GM18517 (cell line): ENCODE measurements at regions not wholly inside any gene's neighbourhood (a gene's known extent, or its start where the extent isn't known, plus 50 kb on each side); places are given as distances from the start of the nearest gene placed in this dataset.
"Not testable (repeated sequence)": the region's sequence is repeated elsewhere in the genome, so short reads cannot be mapped to it uniquely, and the experiment has no call there.

Source experiments
- ATAC-seq: cut with Tn5 transposase; IDR thresholded peaks from one replicate; pipeline ENCODE4 v1.9.1; 2021; ENCODE audit warnings: mild to moderate bottlenecking, moderate library complexity; ENCODE audit not compliant: unreplicated experiment

DNA sequence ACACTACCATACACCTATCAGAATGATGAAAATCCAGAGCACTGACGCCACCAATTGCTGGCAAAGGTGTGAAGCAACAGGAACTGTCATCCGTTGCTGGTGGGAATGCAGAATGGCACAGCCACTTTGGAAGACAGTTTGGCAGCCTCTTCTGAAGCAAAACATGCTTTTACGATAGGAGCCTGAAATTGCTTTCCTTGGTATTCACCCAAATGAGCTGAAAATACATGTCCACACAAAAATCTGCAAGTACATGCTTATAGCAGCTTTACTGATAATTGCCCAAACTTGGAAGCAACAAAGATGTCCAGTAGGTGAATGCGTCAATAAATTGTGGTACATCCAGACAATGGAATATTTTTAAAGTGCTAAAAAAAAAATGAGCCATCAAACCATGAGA, 322.8 kb upstream of the FAT1 start:
- ATAC-seq: no peak

DNA sequence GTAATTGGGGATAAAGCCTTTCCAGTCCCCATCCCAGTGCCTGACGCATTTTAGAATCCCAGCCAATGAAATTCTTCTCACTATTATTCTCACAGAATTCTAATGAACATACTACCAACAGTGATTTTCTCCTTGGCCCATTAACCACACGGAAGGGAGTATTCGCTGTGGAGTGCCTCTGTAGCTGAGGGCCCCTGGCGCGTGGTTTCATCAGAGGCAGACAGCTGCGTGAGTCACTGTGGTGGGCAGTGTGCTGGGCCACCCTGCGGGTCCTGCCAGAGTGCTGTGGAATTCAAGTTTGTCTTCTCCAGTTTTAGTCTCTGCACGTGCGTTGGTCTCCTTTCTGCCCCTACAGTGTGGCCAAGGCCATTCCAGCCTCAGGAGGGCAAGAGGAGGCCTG, 335.4 kb upstream of the FAT1 start:
- no peak for ATAC-seq

DNA sequence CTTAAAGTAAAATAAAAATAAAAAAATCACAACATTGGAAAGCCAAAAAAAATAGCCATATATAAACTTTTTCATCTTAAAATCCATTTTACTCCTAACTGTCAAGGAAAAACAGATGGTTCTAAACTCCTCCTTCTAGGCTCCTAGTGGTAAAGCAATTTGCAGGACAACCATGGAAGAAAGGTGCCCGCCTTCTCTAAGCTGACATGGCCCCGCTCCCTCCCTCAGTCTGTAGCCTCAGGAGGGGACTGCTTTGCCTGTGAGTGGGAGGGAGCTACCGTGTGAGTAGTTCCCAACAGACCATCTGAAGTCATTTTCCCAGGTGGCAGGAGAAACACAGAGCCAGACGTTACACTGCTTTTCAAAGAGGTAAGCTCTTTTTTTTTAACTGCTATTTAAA, 336.2 kb upstream of the FAT1 start:
- no peak for ATAC-seq

DNA sequence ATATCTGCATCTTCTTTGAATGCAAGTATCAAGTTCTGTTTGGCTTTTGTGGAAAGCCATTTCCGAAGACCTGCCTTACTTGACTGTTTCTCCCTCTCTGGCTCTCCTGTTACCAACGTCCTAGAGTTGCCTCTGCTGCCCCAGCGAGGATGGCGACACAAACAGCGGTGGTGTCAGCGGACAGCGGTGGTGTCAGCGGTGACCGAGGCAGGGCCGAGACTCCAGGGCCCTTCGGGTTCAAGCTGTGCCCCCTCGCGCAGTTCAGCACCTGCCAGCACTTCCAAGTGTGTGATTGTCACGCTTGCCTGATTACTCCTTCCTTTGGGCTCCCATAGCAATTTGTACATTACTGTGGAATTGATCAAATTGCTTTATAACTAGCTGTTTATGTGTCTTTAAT, 336.9 kb upstream of the FAT1 start:
- ATAC-seq: no peak

DNA sequence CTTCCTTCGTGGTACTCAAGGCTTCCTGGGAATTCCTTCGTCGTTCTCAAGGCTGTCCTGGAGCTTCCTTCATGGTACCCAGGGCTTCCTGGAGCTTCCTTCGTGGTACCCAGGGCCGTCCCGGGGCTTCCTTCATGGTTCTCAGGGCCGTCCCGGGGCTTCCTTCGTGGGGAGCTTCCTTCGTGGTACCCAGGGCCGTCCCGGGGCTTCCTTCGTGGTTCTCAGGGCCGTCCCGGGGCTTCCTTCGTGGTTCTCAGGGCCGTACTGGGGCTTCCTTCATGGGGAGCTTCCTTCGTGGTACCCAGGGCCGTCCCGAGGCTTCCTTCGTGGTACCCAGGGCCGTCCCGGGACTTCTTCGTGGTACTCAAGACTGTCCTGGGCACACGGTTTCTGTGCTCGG, 339.6 kb upstream of the FAT1 start:
- no peak for ATAC-seq

DNA sequence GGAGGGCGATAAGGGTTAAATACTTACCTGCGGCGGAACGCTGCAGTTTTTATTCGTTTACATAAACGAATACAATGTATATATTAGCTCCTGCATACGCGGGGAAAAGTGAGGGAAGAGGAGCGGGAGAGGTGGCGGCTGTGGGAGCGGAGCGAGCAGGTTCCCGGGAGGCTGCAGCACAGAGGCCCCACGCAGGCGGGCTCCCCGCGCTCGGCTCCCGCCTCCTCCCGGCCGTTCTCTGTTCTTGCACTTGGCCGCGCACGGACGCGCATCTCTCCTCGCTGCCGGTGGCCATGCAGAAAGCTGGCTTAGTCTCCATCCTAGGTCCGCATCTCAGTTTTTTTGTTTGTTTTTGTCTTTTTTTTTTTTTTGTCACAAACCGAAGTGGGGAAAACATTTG, 340.4 kb upstream of the FAT1 start:
- ATAC-seq: no peak

DNA sequence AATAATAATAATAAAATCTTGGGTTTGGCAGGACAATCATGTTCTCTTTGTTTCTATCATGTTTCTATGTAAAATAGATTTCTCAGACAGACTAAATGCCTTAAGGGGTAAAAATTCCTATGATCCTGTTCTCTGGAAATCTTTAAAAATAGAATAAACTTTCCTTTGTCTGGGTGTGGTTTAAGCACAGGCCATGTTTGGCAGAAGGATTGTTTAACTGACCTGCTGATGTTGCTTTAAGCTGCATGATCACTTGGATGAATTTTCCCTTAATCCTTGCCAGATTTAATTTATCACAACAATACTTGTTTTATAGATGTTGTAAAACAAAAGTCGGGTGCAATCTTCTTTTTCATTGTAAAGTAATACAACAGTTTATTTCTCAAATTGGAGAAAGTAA, 341.7 kb upstream of the FAT1 start:
- ATAC-seq: no peak

DNA sequence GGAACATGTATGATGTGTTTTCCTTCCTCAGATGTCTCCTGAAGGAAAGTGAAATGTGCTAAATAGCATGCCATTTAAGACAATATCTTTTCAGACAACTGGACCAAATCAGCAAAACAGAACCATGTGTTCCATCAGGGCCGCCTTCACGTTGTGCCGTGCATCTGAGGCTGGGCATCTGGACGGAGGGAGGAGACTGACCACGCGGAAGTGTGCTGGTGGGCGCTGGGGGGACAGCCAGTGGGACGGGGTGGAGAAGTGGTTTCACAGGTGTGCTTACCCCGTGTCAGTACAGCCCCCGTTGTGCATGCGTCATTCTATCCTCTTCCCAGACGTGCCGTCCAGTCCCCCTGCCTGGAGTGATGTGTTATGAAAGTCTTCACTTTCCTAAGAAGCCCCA, 342.1 kb upstream of the FAT1 start:
- no peak for ATAC-seq

DNA sequence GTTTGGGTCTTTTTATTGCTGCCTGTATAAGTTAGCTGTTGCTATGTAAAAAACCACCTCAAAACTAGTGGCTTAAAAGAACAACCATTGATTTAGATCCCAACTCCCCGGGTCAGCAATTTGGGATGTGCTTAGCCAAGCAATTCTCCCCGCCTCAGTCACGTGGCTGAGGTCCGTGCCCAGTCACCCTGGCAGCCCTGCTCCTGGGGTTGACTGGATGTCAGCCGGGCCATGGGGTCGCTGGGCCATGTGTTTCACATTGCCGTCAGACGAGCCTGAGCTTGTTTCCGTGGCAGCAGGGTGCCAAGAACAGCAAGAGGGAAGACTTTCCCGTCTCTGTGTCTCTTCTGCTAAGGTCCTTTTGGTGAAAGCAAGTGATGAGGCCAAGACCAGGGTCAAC, 345.7 kb upstream of the FAT1 start:
- no peak for ATAC-seq

DNA sequence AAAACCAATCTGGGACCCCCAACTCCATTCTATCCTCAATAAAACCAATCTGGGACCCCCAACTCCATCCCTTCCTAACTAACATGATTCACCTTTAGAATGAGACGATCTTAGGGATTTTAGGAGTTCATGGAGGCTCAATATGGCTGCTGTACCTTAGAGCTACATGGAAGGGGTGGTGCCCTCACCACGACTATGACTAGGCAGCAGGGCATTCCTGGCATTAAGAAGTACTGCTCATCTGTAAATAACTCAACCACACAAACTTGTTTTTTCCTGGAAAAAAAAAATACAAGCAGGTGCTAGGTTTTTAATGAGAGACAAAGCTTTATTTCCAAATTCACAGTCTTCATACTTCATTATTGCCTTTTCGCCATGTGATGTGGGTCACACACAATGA, 346.5 kb upstream of the FAT1 start:
- no peak for ATAC-seq

DNA sequence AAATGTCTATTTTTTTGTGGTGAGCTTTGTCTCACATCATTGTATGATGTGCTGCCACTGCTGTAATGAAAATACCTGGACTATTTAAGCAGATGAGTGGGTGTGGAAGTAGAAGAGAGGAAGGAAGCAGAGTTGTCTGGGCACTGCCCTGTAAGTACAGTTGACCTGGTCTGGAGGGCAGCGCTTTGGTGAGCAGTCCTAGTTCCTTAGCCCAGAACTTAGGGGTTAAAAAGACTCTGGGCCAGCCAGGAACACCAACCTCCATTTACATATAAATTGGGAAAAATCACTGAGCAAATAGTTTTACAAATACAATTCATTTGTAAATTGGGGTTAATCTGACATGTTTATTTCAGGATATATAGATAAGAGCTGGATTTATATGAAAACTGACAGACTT, 347.1 kb upstream of the FAT1 start:
- ATAC-seq: no peak

DNA sequence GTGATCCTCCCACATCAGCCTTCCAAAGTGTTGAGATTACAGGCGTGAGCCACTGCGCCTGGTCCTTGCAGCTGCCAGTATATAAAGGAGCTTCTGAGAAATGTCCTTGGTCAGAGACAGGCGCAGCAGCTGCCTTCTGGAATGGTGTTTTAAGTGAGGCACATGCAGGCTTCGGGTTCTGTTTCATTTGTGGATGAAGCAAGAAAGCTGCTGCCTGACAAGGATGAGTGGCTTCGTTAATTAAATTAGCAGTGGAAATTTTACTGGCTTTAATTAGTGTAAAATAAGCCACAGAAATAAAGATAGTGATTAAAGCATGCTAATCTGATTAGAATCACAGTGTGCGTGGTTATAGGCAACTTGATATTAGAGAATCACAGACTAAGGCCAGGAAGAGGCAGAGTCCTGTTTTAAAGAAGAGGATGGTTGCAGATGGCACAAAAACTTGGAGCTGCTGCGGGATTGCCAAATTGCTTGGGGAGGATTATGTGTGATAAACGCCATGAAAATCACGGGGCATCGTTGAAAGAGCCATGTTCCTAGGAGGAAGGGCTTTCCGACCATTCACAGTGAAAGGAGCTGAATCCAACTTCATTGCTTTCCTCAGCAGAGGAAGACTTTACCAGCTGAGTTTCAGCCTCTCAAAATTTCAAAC, 348.4 kb upstream of the FAT1 start:
- no peak for ATAC-seq

DNA sequence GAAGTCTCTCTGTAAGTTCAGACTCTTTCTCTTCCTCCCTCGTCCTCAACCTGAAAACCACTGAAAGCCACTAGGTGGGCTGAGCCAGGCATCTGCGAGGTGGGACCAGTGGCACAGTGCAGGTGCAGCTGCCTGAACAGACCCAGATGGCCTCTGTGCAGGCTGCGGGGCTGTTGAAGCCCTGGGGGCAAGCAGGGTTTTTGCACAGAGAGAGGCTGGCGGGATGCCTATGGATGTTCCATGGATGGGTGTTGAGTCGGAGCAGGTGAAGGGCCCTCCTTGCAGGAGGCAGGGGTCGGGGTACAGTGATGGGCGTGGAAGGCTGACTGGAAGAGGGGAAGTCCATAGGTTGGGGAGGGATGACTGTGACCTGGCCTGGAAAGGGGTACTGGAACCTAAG, 350.2 kb upstream of the FAT1 start:
- ATAC-seq: no peak

DNA sequence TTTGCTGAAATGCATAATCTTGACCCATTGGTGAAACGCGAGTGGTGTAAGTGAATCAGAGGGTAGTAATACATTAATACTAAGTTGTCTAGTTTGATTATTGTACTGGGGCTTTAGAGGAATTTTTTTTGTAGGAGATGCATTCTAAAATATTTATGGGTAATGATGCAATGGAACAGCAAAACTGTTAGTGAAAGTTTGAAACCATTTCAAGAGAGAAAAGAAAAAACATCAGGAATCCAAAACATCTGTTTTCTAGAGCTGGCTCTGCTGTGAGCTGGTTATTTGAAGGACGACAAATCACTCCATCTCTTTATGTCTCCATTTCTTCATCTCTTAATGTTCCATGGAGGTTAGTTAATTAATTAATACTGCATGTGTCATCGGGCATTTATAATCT, 351.9 kb upstream of the FAT1 start:
- no peak for ATAC-seq

DNA sequence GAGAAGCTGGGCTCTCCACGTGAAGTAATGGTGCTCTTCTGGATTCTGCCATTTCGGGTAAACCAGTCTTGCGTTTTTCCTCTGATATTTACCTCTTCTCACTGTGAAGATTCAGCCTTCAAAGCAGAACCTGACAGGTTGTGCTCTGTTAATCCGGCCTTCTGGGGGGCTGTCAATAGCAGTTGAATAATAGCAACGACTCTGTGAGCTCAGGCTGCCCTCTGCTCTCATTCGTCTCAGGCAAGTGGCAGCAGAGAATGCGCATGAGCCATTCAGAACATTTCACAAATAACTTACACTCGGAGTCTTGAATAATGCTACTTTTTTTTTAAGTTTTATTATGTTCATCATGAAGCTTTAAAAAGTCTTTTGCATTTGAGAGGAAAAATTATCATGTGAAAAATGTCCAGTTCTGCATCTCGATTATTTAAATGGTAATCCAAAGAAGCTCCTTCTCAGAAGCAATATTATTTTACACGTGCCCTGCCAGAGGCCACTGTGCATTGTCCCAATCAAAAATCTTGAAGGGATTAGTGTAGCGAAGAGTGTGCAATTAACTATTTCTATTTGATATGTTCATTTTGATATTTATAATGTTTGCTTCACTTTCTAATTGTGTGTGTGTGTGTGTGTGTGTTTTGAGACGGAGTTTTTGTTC, 354.2 kb upstream of the FAT1 start:
- no peak for ATAC-seq

DNA sequence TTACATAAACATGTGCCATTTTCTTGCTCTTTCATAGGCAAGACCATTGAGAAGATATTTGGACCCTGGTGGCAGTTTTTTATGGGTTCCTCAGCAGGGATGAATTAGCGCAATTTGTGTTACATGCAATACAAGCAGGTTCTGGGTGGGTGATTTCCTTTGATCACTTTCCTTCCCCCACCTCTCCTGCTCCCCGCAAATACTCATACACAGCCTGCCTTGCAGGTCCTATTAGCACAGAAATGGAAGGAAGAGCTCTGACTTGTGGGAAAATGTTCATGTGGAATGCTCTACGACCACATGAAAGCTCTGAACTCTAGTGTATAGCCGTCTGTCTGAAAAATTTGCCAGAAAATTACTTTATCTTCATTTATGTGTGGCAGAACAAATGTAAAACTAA, 361.0 kb upstream of the FAT1 start:
- no peak for ATAC-seq

DNA sequence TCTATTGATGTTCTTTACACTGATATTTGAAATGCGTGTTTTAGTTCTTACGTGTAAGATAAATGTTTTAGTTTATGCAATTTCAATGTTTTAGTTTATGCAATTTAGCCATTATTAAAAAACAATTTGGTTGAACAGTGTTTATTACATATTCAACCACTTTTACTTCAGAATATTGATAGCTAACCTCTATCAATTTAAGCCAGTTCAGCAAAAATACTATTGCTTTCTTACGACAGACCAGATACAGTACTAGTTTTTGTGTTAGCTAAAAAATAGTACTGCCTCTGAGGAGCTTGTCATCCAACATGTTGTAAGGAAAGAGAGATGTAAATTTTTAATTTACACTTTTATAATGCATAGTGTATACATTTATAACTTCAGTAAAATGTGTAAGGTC, 361.7 kb upstream of the FAT1 start:
- ATAC-seq: no peak

DNA sequence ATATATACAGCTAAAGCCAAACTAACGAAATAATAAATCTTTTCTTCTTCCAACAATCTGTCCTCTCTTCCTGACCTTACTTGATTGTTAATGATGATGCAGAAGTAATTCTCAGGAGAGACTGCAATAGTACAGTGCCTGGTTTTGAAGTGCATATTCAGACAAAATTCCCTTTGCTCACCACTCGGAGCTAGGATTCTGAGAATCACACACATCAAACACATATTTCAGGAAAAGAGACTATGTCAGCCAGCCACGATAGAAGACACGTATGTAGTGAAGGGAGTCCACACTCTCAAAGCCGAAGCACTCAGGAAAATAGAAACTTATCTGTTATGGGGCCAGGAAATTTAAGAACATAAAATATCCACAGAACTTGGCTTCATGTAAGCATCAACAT, 362.5 kb upstream of the FAT1 start:
- ATAC-seq: no peak

DNA sequence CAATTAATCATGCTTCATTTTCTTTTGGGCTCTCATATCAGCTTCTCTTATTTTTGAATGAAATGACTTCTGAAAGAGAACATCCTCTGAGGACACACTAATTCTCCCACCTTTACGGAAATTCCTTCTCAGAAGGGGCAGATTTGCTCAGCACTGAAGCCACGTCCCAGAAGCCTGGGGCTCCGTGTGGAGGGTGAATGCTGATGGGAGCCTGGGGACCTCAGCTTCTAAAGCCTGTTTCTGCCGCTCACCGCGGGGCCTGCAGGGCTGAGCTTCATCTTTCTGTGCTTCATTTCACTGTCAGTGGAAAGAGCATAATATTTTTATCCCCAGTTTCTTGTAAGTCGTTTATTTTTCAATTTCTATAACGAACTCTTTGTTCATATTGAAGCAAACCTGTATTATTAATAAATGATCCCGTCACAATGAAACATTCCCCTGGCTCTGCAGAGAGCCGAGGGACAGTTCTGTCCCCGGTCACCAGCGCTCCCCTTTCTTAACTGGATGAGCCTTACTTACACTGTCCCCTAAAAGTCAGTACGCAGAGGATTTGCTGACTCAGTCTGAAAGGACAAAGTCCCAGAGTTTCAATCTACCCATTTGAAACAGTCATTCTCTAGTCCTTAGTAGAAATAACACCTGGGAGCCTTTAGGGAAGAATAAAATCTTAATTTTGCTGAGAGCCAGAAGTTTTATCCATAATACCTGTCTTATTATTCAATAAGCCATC, 364.6 kb upstream of the FAT1 start:
- no peak for ATAC-seq

DNA sequence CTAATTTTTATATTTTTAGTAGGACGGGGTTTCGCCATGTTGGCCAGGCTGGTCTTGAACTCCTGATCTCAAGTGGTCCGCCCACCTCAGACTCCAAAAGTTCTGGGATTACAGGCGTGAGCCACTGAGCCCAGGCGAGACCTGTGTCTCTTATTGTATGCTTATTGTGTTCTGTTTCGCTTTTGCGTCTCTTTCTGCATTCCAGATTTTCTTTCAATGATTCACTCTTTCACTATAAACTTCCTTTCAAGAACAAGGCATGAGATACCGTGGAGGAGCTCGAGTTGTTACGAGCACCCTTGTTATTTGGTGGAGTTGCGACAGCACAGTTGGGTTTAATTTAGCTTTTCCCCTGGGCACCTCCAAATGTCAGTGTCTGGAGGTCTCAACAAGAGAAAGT, 366.7 kb upstream of the FAT1 start:
- ATAC-seq: no peak

DNA sequence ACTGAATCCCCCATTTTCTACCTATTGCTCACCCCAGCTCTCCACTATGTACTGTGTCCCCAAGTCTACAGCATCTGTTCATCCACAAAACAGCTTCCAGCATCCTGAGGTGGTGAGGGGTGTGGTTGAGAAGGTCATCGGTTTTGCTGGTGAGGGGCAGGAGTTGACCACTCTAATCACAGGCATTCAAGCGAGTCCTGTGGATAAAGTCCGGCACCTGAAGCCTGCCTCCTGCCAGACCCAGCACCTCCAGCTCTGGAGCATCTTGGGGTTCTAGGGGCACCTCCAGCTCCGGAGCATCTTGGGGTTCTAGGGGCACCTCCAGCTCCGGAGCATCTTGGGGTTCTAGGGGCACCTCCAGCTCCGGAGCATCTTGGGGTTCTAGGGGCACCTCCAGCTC, 367.2 kb upstream of the FAT1 start:
- ATAC-seq: not testable (repeated sequence)

DNA sequence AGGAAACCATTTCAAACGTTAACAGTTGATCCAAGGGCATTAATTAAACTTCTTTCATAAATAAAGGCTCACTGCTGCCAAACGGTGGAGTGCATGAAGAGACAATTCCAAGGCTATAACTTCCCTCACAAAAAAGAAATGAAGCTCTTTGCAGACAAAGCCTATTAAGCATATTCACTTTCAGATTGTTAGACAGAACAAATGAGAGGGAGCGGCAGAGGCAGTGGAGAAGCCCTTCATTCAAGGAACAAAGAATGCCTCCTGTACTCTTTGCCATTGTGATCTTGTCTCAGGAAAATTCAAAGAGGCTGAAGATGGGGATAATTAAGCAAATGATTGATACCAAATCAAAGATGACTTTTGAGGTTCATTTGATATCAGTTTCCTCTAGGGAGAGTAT, 370.5 kb upstream of the FAT1 start:
- no peak for ATAC-seq

DNA sequence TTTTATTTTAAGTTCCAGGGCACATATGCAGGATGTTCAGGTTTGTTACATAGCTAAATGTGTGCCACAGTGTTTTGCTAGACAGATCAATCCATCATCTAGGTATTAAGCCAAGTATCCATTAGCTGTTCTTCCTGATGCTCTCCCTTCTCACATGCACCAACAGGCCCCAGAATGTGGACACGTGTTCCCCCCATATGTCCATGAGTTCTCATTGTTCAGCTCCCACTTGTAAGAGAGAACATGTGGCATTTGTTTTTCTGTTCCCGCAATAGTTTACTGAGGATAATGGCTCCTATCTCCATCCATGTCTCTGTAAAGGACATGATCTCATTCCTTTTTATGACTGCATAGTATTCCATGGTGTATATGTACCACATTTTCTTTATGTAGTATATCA, 374.8 kb upstream of the FAT1 start:
- ATAC-seq: no peak
